ENCODE measurements at regions not wholly inside any gene's neighbourhood (a gene's known extent, or its start where the extent isn't known, plus 50 kb on each side); places are given as distances from the start of the nearest gene placed in this dataset.

DNA sequence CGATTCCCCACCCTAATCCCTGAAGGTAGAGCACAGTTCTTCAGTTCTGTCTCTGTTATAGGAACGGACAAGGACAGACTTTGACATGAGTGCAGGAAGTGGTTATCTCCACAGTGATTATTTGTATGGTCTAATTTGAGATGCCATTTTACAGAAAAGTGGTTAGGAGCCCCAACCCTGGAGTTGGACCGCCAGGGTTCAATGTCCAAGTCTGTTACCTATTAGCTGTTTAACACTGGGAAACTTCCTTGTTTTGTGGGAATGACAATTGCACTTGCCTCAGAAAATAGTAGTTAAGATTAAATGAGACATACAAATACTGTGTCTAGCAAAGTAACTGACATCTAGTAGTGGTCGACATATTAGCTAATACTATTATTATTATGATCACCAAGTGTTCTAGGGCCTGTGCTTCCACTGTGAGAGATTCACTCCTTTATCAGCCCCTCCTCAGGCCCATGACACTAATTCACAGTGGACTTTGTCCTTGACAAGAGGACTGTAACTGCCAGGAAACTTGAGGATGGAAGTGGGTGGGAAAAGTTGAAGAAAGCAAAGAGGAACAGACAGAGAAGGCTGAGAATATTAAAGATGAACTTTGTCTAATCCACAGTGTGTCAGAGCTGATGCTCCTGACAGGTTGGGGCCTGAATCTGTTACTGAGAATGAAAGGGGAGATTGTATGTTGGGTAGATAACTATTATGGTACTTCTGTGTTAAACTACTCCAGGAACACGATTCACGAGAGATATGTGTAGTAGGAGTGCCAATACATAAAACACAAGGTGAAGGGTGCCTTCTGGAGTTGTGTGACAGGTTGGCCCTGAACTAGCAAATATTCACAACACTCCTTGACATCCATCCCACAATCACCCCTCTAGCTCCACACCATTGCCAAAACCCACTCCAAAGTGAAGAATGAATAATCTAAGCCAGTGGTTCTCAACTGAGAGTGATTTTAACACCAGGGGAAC lies 66.4 kb downstream of the TAC1 start:
- no peak overlapping the region for H3K27ac Mint-ChIP-seq
- ATAC-seq = no peak
- peaks cover 0 to 2% (median 0%) of the 10 kb centered on the region in 9 donors for H3K9me3 Mint-ChIP-seq
- POLR2A ChIA-PET = no interaction called here
- no peaks in the 10 kb centered on the region for H3K4me1 Mint-ChIP-seq
- H3K27me3 Mint-ChIP-seq = peaks cover 13 to 69% (median 23%) of the 10 kb centered on the region in 5 donors
- DNase-seq = no peak
- H3K4me3 Mint-ChIP-seq = no peak overlapping the region
- H3K36me3 Mint-ChIP-seq = no peaks in the 10 kb centered on the region

DNA sequence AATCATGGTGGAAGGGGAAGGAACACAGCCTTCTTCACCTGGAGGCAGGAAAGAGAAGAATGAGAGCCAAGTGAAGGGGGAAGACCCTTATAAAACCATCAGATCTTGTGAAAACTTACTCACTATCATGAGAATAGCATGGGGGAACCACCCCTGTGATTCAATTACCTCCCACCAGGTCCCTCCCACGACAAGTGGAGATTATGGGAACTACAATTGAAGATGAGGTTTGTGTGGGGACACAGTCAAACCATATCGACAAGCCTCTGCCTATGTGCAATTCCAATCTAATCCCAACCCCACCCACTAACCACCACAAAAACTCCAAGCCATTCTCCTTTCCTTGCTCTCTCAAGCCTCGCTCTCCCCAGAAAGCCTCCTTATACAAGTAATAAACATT lies 69.2 kb downstream of the TAC1 start:
- Mint-ChIP-seq H3K4me1 (no peaks in the 10 kb centered on the region), H3K9me3 (peaks cover 0 to 2% (median 0%) of the 10 kb centered on the region in 9 donors), H3K4me3 (no peak overlapping the region), H3K27ac (peak overlapping the region in 1 of 10 donors; percentile 16), H3K36me3 (peaks cover 0 to 2% (median 0%) of the 10 kb centered on the region in 3 donors), H3K27me3 (peaks cover 14 to 61% (median 24%) of the 10 kb centered on the region in 5 donors)
- DNase-seq (no peak), ATAC-seq (no peak)
- POLR2A ChIA-PET = no interaction called here
